Uterus (tissue), 2 donors: ENCODE measurements at regions not wholly inside any gene's neighbourhood (a gene's known extent, or its start where the extent isn't known, plus 50 kb on each side); places are given as distances from the start of the nearest gene placed in this dataset.

ENCODE experiments used
- POLR2A ChIP-seq, 2 donors: fragments of 450-650 bp; IDR thresholded peaks; one replicate each; pipeline ENCODE4 v1.6.1; 2016; ENCODE audit warnings: antibody characterized with exemption in 2 of 2, mild to moderate bottlenecking in 1 of 2, moderate library complexity in 1 of 2
- TF ChIP-seq, protein P1 (sequence below), 4 experiments: fragments of 200-600 bp in 2 of 4; fragments of 450-650 bp in 2 of 4; sonication (generic) in 2 of 4; IDR thresholded peaks; one replicate each; pipeline ENCODE4 v1.5.1; 2016 to 2019; ENCODE audit warnings: antibody characterized with exemption in 4 of 4, mild to moderate bottlenecking in 2 of 4, moderate library complexity in 1 of 4

DNA sequence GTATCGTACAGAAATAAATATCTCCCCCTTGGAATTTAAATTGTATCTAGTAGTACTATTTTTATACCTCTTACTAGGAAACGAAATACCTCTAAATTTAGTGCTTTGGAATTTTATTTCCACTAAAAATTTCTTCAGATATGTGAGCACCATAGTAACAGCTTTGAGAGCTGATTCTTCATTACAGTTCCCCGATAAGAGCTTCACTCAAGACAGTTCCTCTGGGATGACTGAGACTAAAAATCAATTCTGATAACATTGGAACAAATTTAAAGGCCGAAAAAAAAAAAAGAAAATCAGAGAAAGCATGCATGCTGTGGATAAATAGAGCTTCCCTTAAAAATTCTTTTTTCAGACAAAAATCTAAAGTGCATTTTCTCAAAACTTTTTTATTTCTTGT is 68.5 kb upstream of the MEF2C start:
- TF ChIP-seq POLR2A (IDR thresholded peaks at IDR 0.05) = no peak
- TF ChIP-seq, protein P1, sequence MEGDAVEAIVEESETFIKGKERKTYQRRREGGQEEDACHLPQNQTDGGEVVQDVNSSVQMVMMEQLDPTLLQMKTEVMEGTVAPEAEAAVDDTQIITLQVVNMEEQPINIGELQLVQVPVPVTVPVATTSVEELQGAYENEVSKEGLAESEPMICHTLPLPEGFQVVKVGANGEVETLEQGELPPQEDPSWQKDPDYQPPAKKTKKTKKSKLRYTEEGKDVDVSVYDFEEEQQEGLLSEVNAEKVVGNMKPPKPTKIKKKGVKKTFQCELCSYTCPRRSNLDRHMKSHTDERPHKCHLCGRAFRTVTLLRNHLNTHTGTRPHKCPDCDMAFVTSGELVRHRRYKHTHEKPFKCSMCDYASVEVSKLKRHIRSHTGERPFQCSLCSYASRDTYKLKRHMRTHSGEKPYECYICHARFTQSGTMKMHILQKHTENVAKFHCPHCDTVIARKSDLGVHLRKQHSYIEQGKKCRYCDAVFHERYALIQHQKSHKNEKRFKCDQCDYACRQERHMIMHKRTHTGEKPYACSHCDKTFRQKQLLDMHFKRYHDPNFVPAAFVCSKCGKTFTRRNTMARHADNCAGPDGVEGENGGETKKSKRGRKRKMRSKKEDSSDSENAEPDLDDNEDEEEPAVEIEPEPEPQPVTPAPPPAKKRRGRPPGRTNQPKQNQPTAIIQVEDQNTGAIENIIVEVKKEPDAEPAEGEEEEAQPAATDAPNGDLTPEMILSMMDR (IDR thresholded peaks at IDR 0.05) = no peak
